Activated CD4-positive, alpha-beta T cell treated with anti-CD3 and anti-CD28 coated beads for 4 hours (primary cell): ENCODE measurements at regions not wholly inside any gene's neighbourhood (a gene's known extent, or its start where the extent isn't known, plus 50 kb on each side); places are given as distances from the start of the nearest gene placed in this dataset.

ENCODE experiments used
- DNase-seq, 2 donors: peaks; one replicate each; pipeline ENCODE4 v3.0.0-alpha.2; 2020

DNA sequence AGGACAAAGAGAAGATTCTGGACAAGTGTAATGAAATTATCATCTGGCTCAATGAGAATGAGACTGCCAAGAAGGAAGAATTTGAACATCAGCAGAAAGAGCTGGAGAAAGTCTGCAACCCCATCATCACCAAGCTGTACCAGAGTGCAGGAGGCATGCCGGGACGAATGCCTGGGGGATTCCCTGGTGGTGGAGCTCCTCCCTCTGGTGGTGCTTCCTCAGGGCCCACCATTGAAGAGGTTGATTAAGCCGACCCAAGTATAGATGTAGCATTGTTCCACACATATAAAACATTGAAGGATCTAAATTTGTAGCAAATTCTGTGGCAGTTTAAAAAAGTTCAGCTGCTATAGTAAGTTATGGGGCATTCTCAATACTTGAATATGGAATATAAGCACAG, 174.3 kb upstream of the CCND2 start:
- no peak for DNase-seq

- no peak for DNase-seq
Measured at GRCh38 chr12:4091016-4091743, 182.4 kb upstream of the CCND2 start.

DNA sequence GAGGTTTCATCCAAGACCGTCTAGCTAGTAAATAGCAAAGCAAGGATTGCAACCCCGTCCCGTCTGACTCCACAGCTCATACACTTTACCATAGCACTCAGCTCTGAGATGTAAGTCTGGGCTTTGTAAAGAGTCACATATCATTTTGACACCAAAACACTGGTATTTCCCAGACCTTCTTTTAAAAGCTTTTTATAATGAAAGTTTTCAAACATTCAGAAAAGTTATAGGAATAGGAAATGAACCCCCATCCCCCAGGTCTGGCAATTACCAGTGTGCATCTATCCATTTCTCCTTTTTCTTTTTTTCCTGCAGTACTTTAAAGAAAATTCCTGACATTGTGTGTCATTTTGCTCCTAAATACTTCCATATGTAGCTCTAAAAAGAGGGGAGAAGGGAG, 183.6 kb upstream of the CCND2 start:
- no peak for DNase-seq

DNA sequence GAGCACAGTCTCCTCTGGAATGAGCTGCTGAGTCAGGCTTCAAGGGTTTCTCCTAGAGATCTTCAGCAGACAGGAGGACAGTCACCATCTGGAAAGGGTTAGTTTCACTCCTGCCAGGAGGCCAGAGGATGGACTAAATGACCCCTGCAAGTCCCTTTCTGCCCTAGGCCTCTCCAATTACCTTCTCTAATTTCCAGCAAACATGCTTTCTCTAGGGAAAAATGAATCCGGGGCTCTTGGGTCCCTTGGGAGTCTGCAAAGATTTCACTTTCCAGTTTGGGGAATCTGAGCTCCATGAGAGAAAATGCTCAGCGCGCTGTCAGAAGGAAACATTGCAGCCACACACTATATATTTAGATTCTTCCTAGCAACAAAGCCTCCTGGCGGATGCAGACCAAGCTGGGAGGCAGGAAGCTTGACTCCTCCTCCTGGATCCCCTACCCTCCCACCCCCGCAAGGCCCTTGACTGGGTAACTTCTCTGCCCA, 184.4 kb upstream of the CCND2 start:
- no peak for DNase-seq

- DNase-seq = no peak
Measured at GRCh38 chr12:4088451-4088850, 185.1 kb upstream of the CCND2 start.

GRCh38 chr12:4086481-4086880, 187.1 kb upstream of the CCND2 start:
- no peak for DNase-seq

DNA sequence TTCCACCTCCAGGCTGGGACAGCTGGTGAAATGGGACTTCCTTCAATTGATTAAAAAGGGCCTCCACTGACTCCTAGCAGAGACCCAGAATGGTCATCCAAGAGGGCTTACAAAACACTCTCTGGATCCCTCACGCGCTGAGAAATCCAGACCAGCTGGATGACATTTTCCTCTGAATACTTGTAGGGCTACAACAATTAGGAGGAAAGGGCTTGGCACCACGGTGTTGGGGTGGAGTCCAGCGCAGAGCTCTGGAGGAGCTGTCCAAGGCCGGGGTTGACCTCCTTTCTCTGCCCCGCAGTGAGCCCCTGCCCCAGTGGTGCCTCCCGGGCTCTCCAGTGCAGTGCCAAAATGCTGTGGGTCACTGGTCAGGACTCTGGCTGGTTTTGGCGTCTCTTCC, 189.0 kb upstream of the CCND2 start:
- DNase-seq = no peak

DNA sequence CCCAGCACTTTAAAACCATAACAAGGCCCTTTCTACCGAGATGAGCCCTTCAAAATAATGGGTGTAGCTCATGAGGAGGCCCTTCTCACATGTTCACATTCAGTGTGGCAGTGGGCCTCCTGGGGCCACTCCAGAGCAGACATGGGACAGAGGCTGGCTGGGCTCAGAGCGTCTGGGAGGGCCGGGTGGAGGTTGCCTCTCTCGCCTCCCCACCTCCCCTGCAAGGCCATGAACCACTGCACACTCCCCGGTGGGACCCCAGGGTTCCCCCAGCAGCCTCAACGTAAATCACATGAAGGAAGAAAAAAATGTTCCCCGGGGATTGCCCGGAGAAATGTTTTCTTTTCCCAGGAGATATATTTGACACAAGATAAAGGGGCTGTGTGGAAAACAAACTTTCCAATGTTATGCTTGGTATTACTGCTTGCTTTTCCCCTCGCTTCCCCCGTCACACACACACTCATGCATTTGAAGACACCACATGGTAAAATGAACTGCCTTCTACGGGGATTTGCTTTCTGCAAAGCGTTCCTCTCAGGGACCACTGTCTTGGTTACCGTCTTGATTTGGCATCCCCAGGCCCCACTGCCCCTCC, 190.7 kb upstream of the CCND2 start:
- DNase-seq = no peak

GRCh38 chr12:4080213-4080612, 193.3 kb upstream of the CCND2 start:
- no peak for DNase-seq

GRCh38 chr12:4074129-4074528, 199.4 kb upstream of the CCND2 start:
- DNase-seq = no peak

GRCh38 chr12:4069670-4070010, 196.4 kb upstream of the PARP11 start:
- DNase-seq = no peak

DNA sequence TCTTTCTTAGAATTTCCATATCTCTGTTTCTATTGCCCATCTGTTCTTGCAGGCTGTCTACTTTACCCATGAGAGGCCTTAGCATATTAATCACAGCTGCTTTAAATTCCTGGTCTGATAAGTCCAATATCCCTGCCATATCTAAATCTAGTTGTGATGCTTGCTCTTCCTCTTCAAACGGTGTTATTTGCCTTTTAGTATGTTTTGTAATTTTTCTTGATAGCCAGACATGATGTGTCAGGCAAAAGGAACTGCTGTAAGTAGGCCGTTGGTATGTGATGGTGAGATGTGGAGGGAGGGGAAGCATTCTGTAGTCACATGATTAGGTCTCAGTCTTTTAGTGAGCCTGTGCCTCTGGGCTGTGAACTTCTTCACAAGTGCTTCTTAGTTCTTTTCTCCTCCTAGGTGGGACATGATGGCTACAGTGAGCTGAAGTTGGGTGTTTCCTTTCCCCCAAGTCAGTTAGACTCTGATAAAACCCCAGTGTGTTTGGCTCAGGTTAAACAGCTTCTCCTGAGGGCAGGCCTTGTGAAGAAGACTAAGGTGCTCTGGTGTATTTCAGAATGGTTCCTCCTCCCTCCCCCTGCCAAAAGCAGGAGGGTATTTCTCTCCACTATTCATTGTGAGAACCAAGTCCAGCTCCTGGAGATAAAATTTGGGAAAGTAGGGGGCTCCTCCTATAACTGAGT, 195.9 kb upstream of the PARP11 start:
- no peak for DNase-seq

- no peak for DNase-seq
Measured at GRCh38 chr12:4064008-4064407, 190.8 kb upstream of the PARP11 start.

DNA sequence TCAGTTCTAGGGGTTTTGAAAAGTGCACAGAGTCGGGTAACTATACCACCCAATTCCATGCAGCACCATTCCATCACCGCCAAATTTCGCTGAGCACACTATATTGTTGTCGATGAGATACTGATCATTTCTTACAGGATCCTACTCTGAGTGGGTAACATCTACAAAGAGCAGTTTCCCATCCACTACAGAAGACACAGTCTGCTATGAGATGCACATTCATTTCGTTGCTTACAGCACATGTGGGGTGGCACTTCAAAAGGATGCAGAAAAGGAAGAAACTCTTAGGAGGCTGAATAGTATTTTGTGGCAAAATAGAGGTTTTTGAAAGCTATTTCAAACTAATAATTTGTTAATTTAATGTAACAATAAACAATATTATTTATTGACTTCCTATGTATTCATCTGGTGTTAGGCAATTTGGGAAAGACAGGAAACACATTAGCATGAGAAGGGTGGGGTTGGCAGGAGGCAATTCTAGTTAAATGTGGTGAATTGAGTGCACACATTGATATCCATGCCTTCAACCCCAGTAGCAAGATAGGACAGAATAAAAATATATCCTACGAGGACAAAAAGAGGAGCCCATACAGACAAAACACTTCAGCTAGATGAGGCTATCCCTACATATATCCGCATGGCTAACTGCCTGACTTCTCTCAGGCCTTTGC, 186.8 kb upstream of the PARP11 start:
- DNase-seq = no peak

- no peak for DNase-seq
Measured at GRCh38 chr12:4056910-4057845, 184.0 kb upstream of the PARP11 start.

DNA sequence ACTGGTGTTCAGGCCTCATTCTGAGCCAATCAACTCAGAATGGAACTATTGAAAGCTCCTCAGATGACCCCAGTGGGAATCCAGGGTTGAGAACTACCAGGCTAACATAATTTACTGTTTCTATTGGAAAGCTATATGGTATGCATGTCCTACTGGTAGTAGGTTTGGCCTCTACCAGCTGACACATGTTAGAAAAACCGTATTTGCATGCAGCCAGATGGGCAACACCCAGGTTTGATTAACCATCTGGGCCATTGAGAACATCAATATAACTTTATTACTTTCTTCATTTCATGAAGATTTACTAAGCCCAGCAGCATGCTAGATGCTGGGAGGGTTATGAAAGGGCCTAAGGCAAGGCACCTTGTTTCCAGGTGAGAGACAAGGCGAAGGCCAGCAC, 181.4 kb upstream of the PARP11 start:
- no peak for DNase-seq

GRCh38 chr12:4052691-4053090, 179.5 kb upstream of the PARP11 start:
- no peak for DNase-seq

DNA sequence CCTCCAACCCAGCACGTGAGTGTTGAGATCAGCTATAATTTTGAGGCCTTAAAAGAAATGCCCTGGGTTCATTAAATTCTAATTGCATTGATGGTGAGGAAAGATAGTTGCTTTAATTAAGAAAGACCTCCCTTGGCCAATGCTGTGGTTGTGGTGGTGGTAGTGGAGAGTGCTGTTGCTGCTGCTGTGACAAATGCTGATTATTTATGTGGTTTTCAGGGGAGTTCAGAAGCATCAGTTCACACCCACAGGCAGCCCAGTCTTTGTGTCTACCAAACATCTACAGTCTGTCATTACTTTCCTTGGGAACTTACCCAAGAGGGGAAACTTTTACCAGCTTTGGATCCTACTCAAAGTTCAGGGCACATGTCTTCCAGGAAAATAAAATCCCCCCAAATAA, 178.4 kb upstream of the PARP11 start:
- DNase-seq = no peak

DNA sequence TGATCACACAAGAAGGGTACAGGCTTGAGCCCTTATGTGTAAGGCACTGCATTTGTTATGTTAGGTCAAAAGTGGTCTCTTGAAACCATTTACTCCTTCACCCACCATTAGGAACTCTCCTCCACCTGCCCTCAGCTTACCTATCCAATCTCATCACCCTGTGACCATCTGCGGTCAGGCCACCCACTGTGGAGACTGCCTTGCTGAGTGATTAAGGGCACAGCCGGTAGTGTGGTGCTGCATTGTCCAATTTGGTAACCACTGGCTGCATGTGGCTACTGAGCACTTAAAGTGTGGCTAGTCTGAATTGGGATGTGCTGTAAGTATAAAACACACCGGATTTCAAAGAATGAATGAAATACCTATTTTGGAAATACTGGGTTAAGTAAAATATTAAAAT, 177.1 kb upstream of the PARP11 start:
- DNase-seq = no peak

DNA sequence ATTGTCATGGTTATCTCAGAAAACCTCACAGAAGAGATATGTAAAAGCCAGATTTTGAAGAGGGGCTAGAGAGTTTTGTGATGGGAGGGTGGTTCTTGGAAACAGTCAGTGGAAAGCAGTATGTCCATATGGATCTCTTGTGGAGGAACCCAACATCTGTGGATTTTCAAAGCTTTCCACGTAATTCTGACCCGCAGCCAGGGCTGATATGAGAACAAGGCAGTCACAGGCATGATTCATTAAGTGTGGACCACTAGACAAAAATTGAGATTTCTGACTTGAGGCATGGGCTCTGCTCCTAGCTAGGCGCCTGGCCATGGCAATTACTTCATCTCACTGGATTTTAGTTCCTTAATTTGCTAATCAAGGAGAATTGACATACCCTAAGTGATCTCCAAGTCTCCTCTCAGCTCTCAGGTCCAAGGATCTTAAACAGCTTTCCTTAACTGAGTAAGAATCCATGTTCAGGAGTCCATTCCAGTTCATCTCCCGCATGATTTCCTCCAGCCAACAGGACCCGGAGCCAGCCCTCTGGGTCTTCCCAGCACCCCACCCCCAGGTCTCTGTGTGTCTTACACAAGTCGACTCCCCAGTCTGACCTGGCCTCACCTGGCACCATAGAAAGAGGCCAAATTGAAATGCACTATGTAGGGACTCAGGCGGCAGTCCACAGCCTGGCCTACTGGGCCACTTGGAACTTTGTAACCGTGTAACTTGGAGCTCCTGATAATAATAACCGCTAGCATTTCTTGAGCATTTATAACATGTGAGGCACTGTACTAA, 176.3 kb upstream of the PARP11 start:
- DNase-seq = no peak

DNA sequence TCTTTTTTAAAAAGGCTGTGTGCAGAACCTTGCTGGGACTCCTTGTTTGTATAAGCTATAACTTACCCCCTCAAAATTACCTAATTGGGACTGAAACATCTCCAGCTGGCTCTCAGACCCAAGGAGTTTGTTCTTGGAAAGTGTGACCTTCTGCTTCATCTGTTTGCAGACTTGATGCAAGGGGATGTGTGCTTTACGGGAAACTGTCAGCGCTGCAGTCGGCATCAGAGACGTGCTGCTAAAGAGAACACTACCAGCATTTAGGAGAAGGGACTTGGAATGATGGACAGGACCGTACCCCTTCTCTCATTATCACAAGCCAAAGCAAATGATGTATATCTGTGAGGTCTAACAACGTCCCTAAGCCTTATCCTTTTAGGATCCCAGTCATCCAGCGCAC, 174.2 kb upstream of the PARP11 start:
- no peak for DNase-seq

- no peak for DNase-seq
Measured at GRCh38 chr12:4046495-4046840, 173.3 kb upstream of the PARP11 start.
